H1 (cell line): ENCODE measurements at regions not wholly inside any gene's neighbourhood (a gene's known extent, or its start where the extent isn't known, plus 50 kb on each side); places are given as distances from the start of the nearest gene placed in this dataset.

Experiments used
- CTCF ChIA-PET: fragments of 300-600 bp; sonication (Branson Sonifier 250); formaldehyde crosslinking; loops from one replicate; lab custom pipeline; 2021; ENCODE audit not compliant: partially characterized antibody; lab: Charles Lee
- POLR2A ChIA-PET: fragments of 300-600 bp; sonication (Branson Sonifier 250); formaldehyde crosslinking; loops from one replicate; lab custom pipeline; 2021; ENCODE audit warnings: inconsistent platforms; ENCODE audit not compliant: partially characterized antibody; lab: Charles Lee
- DNase-seq, 2 experiments: peaks; one replicate each; pipeline versions ENCODE4 v3.0.0 to v3.0.0-alpha.2; 2010 to 2022; ENCODE audit warnings: low spot score in 2 of 2, low read depth in 1 of 2, mixed read lengths in 1 of 2
- FAIRE-seq: peaks from 2 replicates; lab custom pipeline; 2011; peaks lifted over from hg19 to GRCh38; lab: Jason Lieb, UNC
- H2AFZ ChIP-seq: 2 replicates; pipeline ENCODE4 v1.8.1; 2012; ENCODE audit warnings: low read length, inconsistent platforms
- H2AK5ac ChIP-seq: 2 replicates; pipeline ENCODE4 v1.6.1; 2013; ENCODE audit warnings: low read depth, low read length
- H2BK120ac ChIP-seq: replicated peaks from 2 replicates; pipeline ENCODE3; 2013; ENCODE audit warnings: low read depth, low read length, inconsistent platforms
- H2BK12ac ChIP-seq: 2 replicates; pipeline ENCODE4 v1.6.1; 2013; ENCODE audit warnings: low read depth, low read length
- H2BK15ac ChIP-seq: 2 replicates; pipeline ENCODE4 v1.6.1; 2013; ENCODE audit warnings: low read length
- H2BK20ac ChIP-seq: 2 replicates; pipeline ENCODE4 v1.6.1; 2013; ENCODE audit warnings: low read length
- H2BK5ac ChIP-seq: 2 replicates; pipeline ENCODE4 v1.6.1; 2013; ENCODE audit warnings: low read depth, low read length
- H3K14ac ChIP-seq: 2 replicates; pipeline ENCODE4 v1.6.1; 2013; ENCODE audit warnings: inconsistent platforms; ENCODE audit not compliant: insufficient read length
- H3K18ac ChIP-seq: 2 replicates; pipeline ENCODE4 v1.6.1; 2013; ENCODE audit warnings: low read length; ENCODE audit errors: extremely low read depth
- H3K23ac ChIP-seq: 2 replicates; pipeline ENCODE4 v1.6.1; 2013; ENCODE audit warnings: inconsistent platforms; ENCODE audit not compliant: insufficient read length
- H3K23me2 ChIP-seq: 2 replicates; pipeline ENCODE4 v1.6.1; 2013; ENCODE audit warnings: low read depth, low read length
- H3K27ac ChIP-seq: 2 replicates; pipeline ENCODE4 v1.6.1; 2011; ENCODE audit warnings: low read depth, low read length, inconsistent platforms
- H3K27me3 ChIP-seq, 4 experiments: replicated peaks in 1 of 4; 1 replicate in 1 of 4; 2 replicates in 3 of 4; pipeline versions ENCODE4 v1.6.1 to v1.8.1; 2011 to 2013; ENCODE audit warnings: low read length in 3 of 4, mild to moderate bottlenecking in 3 of 4, inconsistent platforms in 2 of 4, mixed read lengths in 2 of 4, moderate library complexity in 1 of 4; ENCODE audit not compliant: control insufficient read depth in 3 of 4, insufficient read depth in 3 of 4; ENCODE audit errors: extremely low read depth in 1 of 4
- H3K36me3 ChIP-seq, 4 experiments: 2 replicates each; pipeline versions ENCODE4 v1.6.1 to v1.8.1; 2011 to 2013; ENCODE audit warnings: mild to moderate bottlenecking in 4 of 4, low read length in 3 of 4, moderate library complexity in 2 of 4, control low read depth in 1 of 4, inconsistent platforms in 1 of 4; ENCODE audit not compliant: insufficient read depth in 4 of 4, control insufficient read depth in 2 of 4
- H3K4ac ChIP-seq: replicated peaks from 2 replicates; pipeline ENCODE3; 2013; ENCODE audit warnings: low read length, low read depth, mixed read lengths, inconsistent platforms; ENCODE audit not compliant: insufficient read length
- H3K4me1 ChIP-seq, 4 experiments: replicated peaks in 1 of 4; 1 replicate in 1 of 4; 2 replicates in 3 of 4; pipeline versions ENCODE4 v1.6.1 to v1.8.1; 2011 to 2013; ENCODE audit warnings: low read length in 3 of 4, inconsistent platforms in 2 of 4, mixed read lengths in 1 of 4; ENCODE audit not compliant: insufficient read depth in 4 of 4, control insufficient read depth in 3 of 4
- H3K4me2 ChIP-seq, 2 experiments: 2 replicates each; pipeline versions ENCODE4 v1.6.1 to v1.8.1; 2011 to 2013; ENCODE audit warnings: low read depth in 2 of 2, low read length in 2 of 2, control low read depth in 1 of 2, inconsistent platforms in 1 of 2, mild to moderate bottlenecking in 1 of 2; ENCODE audit not compliant: insufficient read depth in 1 of 2
- H3K4me3 ChIP-seq, 4 experiments: fragments of 200-600, 300-600 bp in 1 of 4; sonication (generic), shearing (Covaris generic), sonication (Bioruptor Twin) in 1 of 4; 2 replicates each; pipeline versions ENCODE4 v1.5.1 to v1.8.1; 2011 to 2016; ENCODE audit warnings: low read length in 4 of 4, low read depth in 3 of 4, control low read depth in 2 of 4, inconsistent platforms in 2 of 4, mild to moderate bottlenecking in 2 of 4, mixed read lengths in 1 of 4, moderate library complexity in 1 of 4; ENCODE audit not compliant: insufficient read depth in 2 of 4; ENCODE audit errors: extremely low read depth in 1 of 4
- H3K56ac ChIP-seq: replicated peaks from 2 replicates; pipeline ENCODE3; 2013; ENCODE audit warnings: low read depth, mild to moderate bottlenecking, mixed read lengths, low read length, inconsistent platforms; ENCODE audit not compliant: insufficient read length
- H3K79me1 ChIP-seq: 2 replicates; pipeline ENCODE4 v1.6.1; 2013; ENCODE audit warnings: low read depth, low read length, control low read depth
- H3K79me2 ChIP-seq, 2 experiments: 2 replicates each; pipeline versions ENCODE4 v1.6.1 to v1.8.1; 2012 to 2013; ENCODE audit warnings: low read length in 2 of 2, mild to moderate bottlenecking in 2 of 2, inconsistent platforms in 1 of 2; ENCODE audit not compliant: insufficient read depth in 2 of 2, control insufficient read depth in 1 of 2
- H3K9ac ChIP-seq, 4 experiments: replicated peaks in 1 of 4; 1 replicate in 1 of 4; 2 replicates in 3 of 4; pipeline versions ENCODE4 v1.6.1 to v1.8.1; 2011 to 2013; ENCODE audit warnings: low read depth in 3 of 4, low read length in 3 of 4, control low read depth in 2 of 4, mild to moderate bottlenecking in 2 of 4, moderate library complexity in 2 of 4, inconsistent platforms in 1 of 4; ENCODE audit errors: extremely low read depth in 1 of 4
- H3K9me3 ChIP-seq, 2 experiments: 2 replicates each; pipeline versions ENCODE4 v1.6.1 to v1.8.1; 2012 to 2013; ENCODE audit warnings: mild to moderate bottlenecking in 2 of 2, moderate library complexity in 2 of 2, control low read depth in 1 of 2, inconsistent platforms in 1 of 2, low read depth in 1 of 2, low read length in 1 of 2, mixed read lengths in 1 of 2; ENCODE audit not compliant: insufficient read depth in 2 of 2
- H4K20me1 ChIP-seq, 2 experiments: replicated peaks in 1 of 2; 2 replicates each; pipeline versions ENCODE3 to v1.8.1; 2011 to 2013; ENCODE audit warnings: inconsistent platforms in 2 of 2, low read length in 2 of 2, mild to moderate bottlenecking in 1 of 2; ENCODE audit not compliant: insufficient read depth in 2 of 2, control insufficient read depth in 1 of 2
- H4K5ac ChIP-seq: 2 replicates; pipeline ENCODE4 v1.6.1; 2013; ENCODE audit warnings: low read length, low read depth, mixed read lengths, inconsistent platforms; ENCODE audit not compliant: insufficient read length
- H4K8ac ChIP-seq: 2 replicates; pipeline ENCODE4 v1.8.0; 2013; ENCODE audit warnings: mild to moderate bottlenecking, moderate library complexity, low read length, inconsistent platforms; ENCODE audit not compliant: insufficient read depth; ENCODE audit errors: extremely low read depth
- H4K91ac ChIP-seq: replicated peaks from 2 replicates; pipeline ENCODE3; 2013; ENCODE audit warnings: low read length, mixed read lengths, inconsistent platforms; ENCODE audit not compliant: insufficient read length
- EP300 ChIP-seq, 2 experiments: IDR thresholded peaks; 1 replicate in 1 of 2; 2 replicates in 1 of 2; pipeline ENCODE4 v1.6.1; 2011 to 2012; ENCODE audit warnings: low read depth in 2 of 2, low read length in 2 of 2, mild to moderate bottlenecking in 2 of 2, borderline replicate concordance in 1 of 2, inconsistent platforms in 1 of 2, moderate library complexity in 1 of 2
- PHF8 ChIP-seq: fragments of 200-600 bp; sonication (generic); conservative IDR thresholded peaks from 2 replicates; pipeline ENCODE4 v1.7.1; 2012; ENCODE audit warnings: low read depth, mild to moderate bottlenecking, inconsistent platforms, low read length, moderate library complexity
- WGBS, 2 experiments: shearing (Covaris generic) in 1 of 2; methylation state at CpG; one replicate each; pipeline versions ENCODE4 v1.1.6 to v1.1.7; 2013 to 2015; ENCODE audit warnings: low lambda C conversion rate in 2 of 2, mixed read lengths in 2 of 2, inconsistent platforms in 1 of 2, low coverage in 1 of 2, missing lambda C conversion rate in 1 of 2; ENCODE audit not compliant: insufficient replicate concordance in 2 of 2, insufficient coverage in 1 of 2, insufficient read length in 1 of 2; ENCODE audit errors: extremely low coverage in 1 of 2, missing lambda C conversion rate in 1 of 2; 5-methylcytosine and 5-hydroxymethylcytosine counted together

GRCh38 chr22:49139492-49140151 lies 688.1 kb downstream of the BRD1 start:
- no peak overlapping the region for H2BK5ac ChIP-seq
- H4K20me1 ChIP-seq: no peaks in the 10 kb centered on the region
- no peak overlapping the region for H2BK15ac ChIP-seq
- ChIA-PET CTCF (no interaction called here), POLR2A (no interaction called here)
- 84% methylated on average over 13 of the region's 15 CpGs; no CpG with 5 or more reads in 1 of the 2 experiments for WGBS, 2 experiments
- no peaks in the 10 kb centered on the region for H3K27me3 ChIP-seq
- H3K79me2 ChIP-seq: no peaks in the 10 kb centered on the region
- H3K36me3 ChIP-seq: no peaks in the 10 kb centered on the region
- no peak overlapping the region; the same call in 1 of the 2 replicates for H3K27ac ChIP-seq
- H3K9me3 ChIP-seq: no peaks in the 10 kb centered on the region
- no peak for TF ChIP-seq EP300 (IDR thresholded peaks at IDR 0.05; ENCODE audit: borderline replicate concordance in 1 of 2, low read depth in 2 of 2, low read length in 2 of 2)
- TF ChIP-seq PHF8: no peak
- H3K4me3 ChIP-seq: no peak overlapping the region
- no peak overlapping the region for H4K8ac ChIP-seq
- H2AFZ ChIP-seq: no peak overlapping the region
- H2BK20ac ChIP-seq: no peak overlapping the region
- H3K56ac ChIP-seq: no peak overlapping the region
- no peaks in the 10 kb centered on the region; a peak in 1 of 7 replicates for H3K4me1 ChIP-seq
- no peak for FAIRE-seq
- H3K23ac ChIP-seq: no peak overlapping the region
- H4K5ac ChIP-seq: no peak overlapping the region
- no peak overlapping the region for H2AK5ac ChIP-seq
- no peak overlapping the region; the same call in 1 of the 2 replicates for H3K18ac ChIP-seq
- no peak for DNase-seq
- H3K4ac ChIP-seq: no peak overlapping the region
- H3K9ac ChIP-seq: no peak overlapping the region
- H3K14ac ChIP-seq: no peak overlapping the region
- no peak overlapping the region for H3K4me2 ChIP-seq
- no peak overlapping the region for H2BK120ac ChIP-seq
- peaks cover 8% of the 10 kb centered on the region; the same call in 1 of the 2 replicates for H3K23me2 ChIP-seq
- no peak overlapping the region for H4K91ac ChIP-seq
- no peaks in the 10 kb centered on the region for H3K79me1 ChIP-seq
- no peak overlapping the region for H2BK12ac ChIP-seq
